SU-DHL-6 (cell line): ENCODE measurements at regions not wholly inside any gene's neighbourhood (a gene's known extent, or its start where the extent isn't known, plus 50 kb on each side); places are given as distances from the start of the nearest gene placed in this dataset.

Experiments
- CTCF ChIP-seq: fragments of 200-600 bp; sonication (generic); IDR thresholded peaks from one replicate; pipeline ENCODE4 v1.5.1; 2017; ENCODE audit warnings: antibody characterized with exemption, mild to moderate bottlenecking, low read length, moderate library complexity; ENCODE audit not compliant: insufficient read depth, poor library complexity, severe bottlenecking
- EZH2phosphoT487 ChIP-seq: fragments of 200-600 bp; sonication (generic), shearing (Covaris generic); conservative IDR thresholded peaks from 2 replicates; pipeline ENCODE4 v1.6.1; 2018; ENCODE audit warnings: mild to moderate bottlenecking, antibody characterized with exemption, low read length, moderate library complexity, mixed read lengths

GRCh38 chr6:156398966-156399365 lies 378.2 kb upstream of the ARID1B start:
- TF ChIP-seq CTCF (no peak), EZH2phosphoT487 (no peak)
